Stimulated activated CD4-positive, alpha-beta T cell treated with anti-CD3 and anti-CD28 coated beads, TNF-alpha, amount 100 ng/mL, for 1 hour (primary cell): ENCODE measurements at regions not wholly inside any gene's neighbourhood (a gene's known extent, or its start where the extent isn't known, plus 50 kb on each side); places are given as distances from the start of the nearest gene placed in this dataset.
"Not testable (repeated sequence)": the region's sequence is repeated elsewhere in the genome, so short reads cannot be mapped to it uniquely, and the experiment has no call there.

Experiments used
- DNase-seq, 3 donors: peaks; one replicate each; pipeline ENCODE4 v3.0.0-alpha.2; 2020; ENCODE audit warnings: low read depth in 3 of 3, low spot score in 1 of 3

- no peak for DNase-seq
These were observed 124.9 kb upstream of the ZNF608 start for GRCh38 chr5:124871303-124871702.

GRCh38 chr5:124872086-124872485 is 125.6 kb upstream of the ZNF608 start:
- no peak for DNase-seq

- DNase-seq: no peak
These were observed 126.2 kb upstream of the ZNF608 start for GRCh38 chr5:124872615-124873014.

DNA sequence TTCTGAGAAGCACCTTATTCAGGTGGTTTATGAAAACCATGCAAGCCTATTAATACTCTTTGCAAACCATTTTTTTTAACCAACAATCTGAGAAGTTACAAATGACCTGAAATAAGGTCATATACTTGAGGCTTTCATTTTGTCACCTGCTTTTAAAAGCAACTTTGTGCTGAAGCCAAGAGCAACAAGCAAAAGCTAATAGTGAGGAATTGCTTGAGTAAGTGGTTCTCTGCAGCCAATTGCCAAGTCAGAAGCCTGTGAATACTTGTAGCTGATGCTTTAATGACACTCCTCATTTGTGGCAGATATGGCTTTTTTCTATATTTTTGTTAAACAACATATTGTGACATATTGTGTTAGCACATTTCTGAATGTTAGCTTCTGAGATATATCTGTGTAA is 126.7 kb upstream of the ZNF608 start:
- DNase-seq: no peak

DNA sequence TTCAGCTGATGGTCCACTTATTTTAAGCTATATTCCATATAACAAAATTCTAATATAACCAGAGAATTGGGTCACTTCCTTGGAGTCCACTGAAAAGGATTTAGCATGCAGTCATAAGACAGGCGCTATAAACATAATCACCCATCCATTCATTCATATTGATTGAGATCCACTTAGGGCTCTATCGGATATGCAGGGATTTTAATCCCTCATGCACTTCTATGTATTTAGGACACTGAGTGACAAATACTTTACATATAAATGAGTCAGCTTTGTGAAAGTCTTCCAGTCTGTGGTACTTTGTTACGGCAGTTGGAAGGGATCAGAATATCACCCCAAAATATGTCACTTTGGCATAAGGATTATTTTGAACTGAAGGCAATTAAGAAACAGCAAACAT is 127.3 kb upstream of the ZNF608 start:
- DNase-seq: no peak

- DNase-seq: no peak
These were observed 130.1 kb upstream of the ZNF608 start for GRCh38 chr5:124876566-124876965.

DNA sequence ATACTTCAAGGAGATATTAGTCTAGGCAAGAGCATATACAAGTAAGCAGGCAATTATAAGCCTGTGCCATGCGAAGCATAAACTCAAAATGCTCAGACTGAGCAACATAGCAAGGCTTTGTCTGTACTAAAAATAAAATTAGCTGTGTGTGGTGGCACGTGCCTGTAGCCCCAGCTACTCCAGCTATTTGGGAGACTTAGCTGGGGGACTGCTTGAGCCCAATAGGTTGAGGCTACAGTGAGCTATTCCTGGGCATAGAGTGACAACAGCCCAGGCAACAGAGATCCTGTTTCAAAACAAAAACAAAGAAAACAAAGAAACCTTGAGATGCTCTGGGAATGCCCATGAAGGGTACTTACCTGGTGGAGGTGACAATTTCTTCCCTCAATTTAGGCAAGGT is 130.5 kb upstream of the ZNF608 start:
- DNase-seq: no peak

DNA sequence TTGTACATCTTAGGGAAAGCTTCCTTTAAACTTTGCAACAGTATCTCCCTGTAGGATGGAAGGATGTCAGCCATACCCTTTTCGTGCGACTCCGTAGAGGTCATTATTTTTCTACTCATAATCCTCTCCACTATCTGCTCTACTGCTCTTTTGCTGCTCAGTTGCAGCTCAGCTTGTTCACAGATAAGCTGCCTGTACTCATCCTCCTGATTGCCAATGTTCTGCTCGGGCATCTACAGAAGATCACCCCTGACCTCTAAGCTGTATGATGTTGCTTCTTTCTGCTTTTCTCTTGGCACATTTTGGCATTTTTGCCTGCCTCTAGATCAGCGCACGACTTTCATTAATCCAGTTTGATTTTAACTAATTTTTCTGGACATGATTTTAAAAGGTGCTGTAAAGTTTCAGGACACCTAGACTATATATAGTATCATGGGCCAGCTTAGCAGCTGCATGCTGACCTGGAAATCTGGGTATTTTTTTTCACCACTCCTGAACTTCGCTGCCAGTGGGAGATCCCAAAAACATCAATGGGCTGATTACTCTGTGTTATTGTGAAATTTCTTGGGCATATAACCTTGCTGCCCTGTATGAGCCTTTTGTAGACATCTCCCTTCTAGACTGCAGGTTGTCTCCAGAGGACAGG is 131.2 kb upstream of the ZNF608 start:
- no peak for DNase-seq

- DNase-seq: no peak
These were observed 132.3 kb upstream of the ZNF608 start for GRCh38 chr5:124878583-124879342.

DNA sequence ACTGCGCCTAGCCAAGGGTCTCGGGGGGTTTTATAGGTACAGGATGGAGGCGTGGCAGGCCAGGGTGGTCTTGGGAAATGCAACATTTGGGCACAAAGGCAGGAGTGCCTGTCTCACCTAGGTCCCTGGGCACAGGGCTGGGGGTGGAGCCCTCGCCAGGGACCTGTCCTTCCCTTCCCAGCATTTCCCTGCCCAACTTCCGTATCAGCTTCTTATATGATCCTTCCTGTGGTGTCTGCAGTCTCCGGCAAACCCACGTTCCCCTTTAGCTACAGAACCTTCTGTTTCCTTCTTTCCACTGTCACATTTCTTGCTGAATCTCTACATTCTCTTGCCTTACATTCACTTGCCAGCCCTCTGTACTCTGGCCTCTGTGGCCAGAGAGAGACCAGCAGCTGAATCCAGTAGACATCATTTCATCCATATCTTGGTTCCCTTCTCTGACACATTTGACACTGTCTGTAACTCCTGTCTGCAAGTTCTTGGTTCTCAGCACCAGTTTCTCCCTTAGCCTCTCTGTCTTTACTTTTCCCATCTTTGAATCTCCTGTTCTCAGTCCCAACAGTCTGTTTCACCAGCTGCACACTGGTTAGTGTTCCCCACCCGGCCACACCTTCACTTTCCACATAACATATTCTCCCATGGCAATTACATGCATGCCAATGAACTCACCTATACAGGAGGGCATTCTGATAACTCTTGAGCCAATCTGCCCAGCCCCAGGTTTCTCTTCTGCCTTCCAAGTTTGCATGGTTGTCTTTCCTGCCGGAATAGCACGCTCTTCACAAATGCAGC is 134.7 kb upstream of the ZNF608 start:
- DNase-seq: no peak

- no peak for DNase-seq
These were observed 137.2 kb upstream of the ZNF608 start for GRCh38 chr5:124883681-124884080.

DNA sequence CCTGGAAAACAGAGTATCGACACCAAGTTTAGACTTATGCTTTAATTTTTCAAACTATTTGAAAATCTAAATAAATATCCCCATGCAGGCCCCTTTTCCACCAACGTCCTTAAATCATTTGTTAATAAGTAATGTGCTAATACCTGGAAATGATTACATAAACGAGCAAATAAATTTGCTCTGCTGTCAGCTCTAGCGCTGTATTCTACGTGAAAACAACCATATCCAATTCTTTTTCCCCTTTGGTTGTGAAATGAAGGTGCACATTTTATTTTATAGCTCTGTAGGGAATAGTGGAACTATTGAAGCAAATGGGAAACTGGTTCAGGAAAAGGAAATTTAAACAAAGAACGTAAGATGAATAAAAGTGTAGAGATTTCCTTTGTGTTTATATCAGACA is 137.7 kb upstream of the ZNF608 start:
- DNase-seq: no peak

DNA sequence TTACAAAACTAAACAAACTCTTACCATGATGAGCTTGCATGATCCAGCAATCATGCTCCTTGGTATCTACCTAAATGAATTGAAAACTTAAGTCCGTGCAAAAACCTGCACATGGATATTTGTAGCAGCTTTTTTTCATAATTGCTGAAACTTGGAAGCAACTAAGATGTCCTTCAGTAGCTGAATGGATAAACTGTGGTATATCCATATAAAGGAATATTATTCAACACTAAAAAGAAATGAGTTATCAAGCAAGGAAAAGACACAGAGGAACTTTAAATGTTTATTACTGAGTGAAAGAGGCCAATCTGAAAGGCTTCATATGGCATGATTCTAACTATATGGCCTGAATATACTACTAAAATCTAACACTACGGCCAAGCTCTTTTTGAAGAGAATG is 139.1 kb upstream of the ZNF608 start:
- no peak for DNase-seq

DNA sequence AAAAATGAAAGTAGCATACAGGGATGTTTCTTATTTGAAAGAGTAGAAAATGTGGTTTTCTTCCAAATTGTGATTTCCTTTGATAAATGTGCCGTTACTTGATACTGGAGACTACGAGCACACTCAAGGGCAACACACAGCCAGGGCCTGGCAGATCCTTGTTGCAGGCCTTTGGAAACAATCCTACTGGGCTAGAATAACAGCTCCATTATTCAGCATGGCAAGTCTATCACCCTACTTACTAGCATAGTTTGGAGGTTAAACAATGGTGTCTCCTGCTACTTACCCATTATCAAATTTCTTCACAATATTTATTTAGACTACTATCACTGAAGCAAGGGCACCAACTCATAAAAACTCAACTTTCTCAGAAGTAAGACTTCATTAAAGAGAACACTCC is 140.8 kb upstream of the ZNF608 start:
- no peak for DNase-seq

- DNase-seq: no peak
These were observed 141.6 kb upstream of the ZNF608 start for GRCh38 chr5:124888050-124888506.

GRCh38 chr5:124888622-124889485 is 142.4 kb upstream of the ZNF608 start:
- no peak for DNase-seq

DNA sequence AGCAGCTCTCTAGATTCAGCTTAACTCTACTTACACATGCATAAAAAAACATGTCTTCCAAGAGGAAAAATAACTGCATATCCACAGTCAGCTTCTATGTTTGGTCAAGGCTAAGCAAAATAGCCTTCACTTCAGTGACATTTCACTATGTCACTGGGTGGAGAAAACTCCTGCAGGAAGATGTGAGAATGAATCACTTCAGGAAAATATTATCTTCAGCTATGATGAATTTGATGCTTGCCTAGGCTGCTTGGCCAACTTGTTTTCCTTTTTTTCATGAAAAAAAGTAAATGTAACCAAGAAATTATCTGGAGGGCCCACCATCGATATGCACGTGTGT is 143.0 kb upstream of the ZNF608 start:
- no peak for DNase-seq

GRCh38 chr5:124889850-124890249 is 143.4 kb upstream of the ZNF608 start:
- DNase-seq: no peak

DNA sequence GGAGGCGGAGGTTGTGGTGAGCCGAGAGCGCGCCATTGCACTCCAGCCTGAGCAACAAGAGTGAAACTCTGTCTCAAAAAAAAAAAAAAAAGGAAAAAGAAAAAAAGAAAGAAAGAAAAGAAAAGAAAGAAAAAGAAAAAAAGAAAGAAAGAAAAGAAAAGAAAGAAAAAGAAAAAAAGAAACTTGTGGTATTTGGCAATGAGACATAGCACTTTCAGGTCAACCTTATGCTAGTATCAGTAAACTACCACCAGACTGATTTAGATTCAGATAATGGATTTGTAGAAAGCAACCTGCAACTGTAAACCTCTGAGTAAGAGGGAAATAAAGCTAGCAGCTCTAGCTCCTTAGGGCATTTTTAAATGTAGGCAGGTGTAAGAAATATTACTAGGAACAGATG is 144.0 kb upstream of the ZNF608 start:
- DNase-seq: not testable (repeated sequence)

DNA sequence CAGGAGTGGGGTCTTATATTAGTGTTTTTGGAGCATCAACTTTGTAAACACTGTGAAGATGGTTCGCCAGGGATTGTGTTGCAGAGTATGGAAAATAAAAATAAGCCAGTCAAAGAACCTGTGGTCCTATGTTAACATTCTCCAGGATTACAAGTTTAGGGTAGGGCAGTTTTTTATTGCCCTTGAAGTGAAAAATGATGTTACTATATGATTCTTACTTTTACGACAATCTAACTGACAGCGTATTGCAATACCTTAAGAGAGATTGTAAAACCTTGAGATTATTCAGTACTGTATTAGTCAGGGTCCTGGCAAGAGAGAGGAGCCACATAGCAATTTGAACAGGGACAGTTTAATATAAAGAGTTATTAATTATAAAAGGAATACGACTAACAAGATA is 144.7 kb upstream of the ZNF608 start:
- no peak for DNase-seq

DNA sequence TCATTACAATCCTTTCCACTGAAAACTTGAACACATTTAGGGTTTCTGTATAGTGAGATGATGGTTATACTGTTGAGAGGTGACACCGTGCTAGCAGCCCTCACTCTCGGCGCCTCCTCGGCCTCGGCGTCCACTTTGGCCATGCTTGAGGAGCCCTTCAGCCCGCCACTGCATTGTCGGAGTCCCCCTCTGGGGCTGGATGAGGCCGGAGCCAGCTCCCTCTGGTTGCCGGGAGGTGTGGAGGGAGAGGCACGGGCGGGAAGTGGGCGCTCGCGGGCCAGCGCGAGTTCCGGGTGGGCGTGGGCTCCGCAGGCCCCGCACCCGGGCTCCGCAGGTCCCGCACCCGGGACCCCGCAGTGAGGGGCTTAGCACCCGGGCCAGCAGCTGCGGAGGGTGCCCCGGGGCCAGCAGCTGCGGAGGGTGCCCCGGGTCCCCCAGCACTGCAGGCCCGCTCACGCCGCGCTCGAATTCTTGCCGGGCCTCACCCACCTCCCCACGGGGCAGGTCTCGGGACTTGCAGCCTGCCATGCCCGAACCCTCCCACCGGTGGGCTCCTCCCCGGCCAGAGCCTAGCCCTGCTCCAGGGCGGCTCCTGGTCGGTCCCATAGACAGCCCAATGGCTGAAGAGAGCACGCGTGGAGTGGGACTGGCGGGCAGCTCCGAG is 145.9 kb upstream of the ZNF608 start:
- no peak for DNase-seq
